Heart left ventricle (tissue), 16 donors: ENCODE measurements at regions not wholly inside any gene's neighbourhood (a gene's known extent, or its start where the extent isn't known, plus 50 kb on each side); places are given as distances from the start of the nearest gene placed in this dataset.

Experiments
- ATAC-seq, 4 donors: fragments of 200-7000 bp; cut with Tn5 transposase; one replicate each; pipeline ENCODE4 v1.9.1; 2020 to 2022; ENCODE audit warnings: moderate library complexity in 4 of 4, mild to moderate bottlenecking in 3 of 4, moderate number of reproducible peaks in 1 of 4
- DNase-seq, 5 donors: peaks; one replicate each; pipeline ENCODE4 v3.0.0-alpha.2; 2020
- H3K27ac ChIP-seq, 12 donors: fragments of 200-600 bp; sonication (generic) in 4 of 12; one replicate each; pipeline versions ENCODE4 v1.5.0 to v1.8.0; 2016 to 2022; ENCODE audit warnings: mild to moderate bottlenecking in 2 of 12
- H3K27me3 ChIP-seq, 9 donors: fragments of 200-600 bp; sonication (generic) in 2 of 9; one replicate each; pipeline versions ENCODE4 v1.5.1 to v1.8.0; 2016 to 2022; ENCODE audit warnings: mild to moderate bottlenecking in 3 of 9
- H3K36me3 ChIP-seq, 9 donors: fragments of 200-600 bp; sonication (generic) in 2 of 9; one replicate each; pipeline versions ENCODE4 v1.5.0 to v1.8.0; 2018 to 2022; ENCODE audit warnings: mild to moderate bottlenecking in 2 of 9
- H3K4me1 ChIP-seq, 12 donors: fragments of 200-600 bp; sonication (generic) in 4 of 12; one replicate each; pipeline versions ENCODE4 v1.5.0 to v1.8.0; 2016 to 2022; ENCODE audit warnings: mild to moderate bottlenecking in 3 of 12
- H3K4me3 ChIP-seq, 12 donors: fragments of 200-600 bp; sonication (generic) in 4 of 12; one replicate each; pipeline versions ENCODE4 v1.5.0 to v1.8.0; 2017 to 2022; ENCODE audit warnings: mild to moderate bottlenecking in 9 of 12, moderate library complexity in 4 of 12
- H3K9me3 ChIP-seq, 12 donors: fragments of 200-600 bp; sonication (generic) in 4 of 12; one replicate each; pipeline versions ENCODE4 v1.5.0 to v1.8.0; 2016 to 2022; ENCODE audit warnings: mild to moderate bottlenecking in 1 of 12
- CTCF ChIP-seq, 12 donors: fragments of 200-600 bp; sonication (generic) in 4 of 12; IDR thresholded peaks; one replicate each; pipeline versions ENCODE4 v1.5.0 to v1.8.0; 2018 to 2022; ENCODE audit warnings: antibody characterized with exemption in 12 of 12, mild to moderate bottlenecking in 5 of 12
- POLR2A ChIP-seq, 2 donors: fragments of 450-650 bp; IDR thresholded peaks; one replicate each; pipeline ENCODE4 v1.6.1; 2017; ENCODE audit warnings: antibody characterized with exemption in 2 of 2, mild to moderate bottlenecking in 2 of 2, moderate library complexity in 2 of 2
- WGBS, 4 donors: extraction: QIAGEN DNeasy Blood & Tissue Kit in 2 of 4; methylation state at CpG; one replicate each; pipeline versions ENCODE4 v1.1.5 to v1.1.7; 2013 to 2018; 5-methylcytosine and 5-hydroxymethylcytosine counted together
- intact Hi-C, 10 donors: fragments of 100-400 bp; cut with DNase I; formaldehyde crosslinking; loops; one replicate each; pipeline versions ENCODE4 v1.11.1 to v1.14.2; 2022
- donor health status: ischemic (EF 13 %, LVEDD 7.1; RV severe dilation, severe dysfunction).
- donor health status: healthy with polysubstance abuse.
- donor health status: DM: no; HTN: yes; CAD: no.
- donor health status: DM: no; HTN: no; CAD: no.
- donor health status: ischemic (EF 25% LVEDD 6.9; RV normal size, moderate dysfunction).
- donor health status: ischemic (EF 25% LVEDD 5.7; RV mildly dilated, moderate dysfunction).
- donor health status: healthy.
- donor health status: DM: yes; HTN: yes; CAD: no.
- donor health status: ischemic (EF 35%, LVEDD 5.7; RV mildly dilated, moderate dysfunction).
- donor health status: nonischemic (EF 11% LVEDD 7.7; RV severe dilation, severe dysfunction).
- donor health status: DM: yes; HTN: yes; CAD: no.
- donor health status: PGD.
- donor health status: ischemic (EF 29% LVEDD 5.4; RV normal size, mild dysfunction).
- donor health status: nonischemic (EF 23%, LVEDD 6.1; RV moderate dilation, normal function).

GRCh38 chr14:48970943-48971342 is 615.2 kb downstream of the RPS29 start:
- Histone ChIP-seq H3K36me3 (no peaks in the 10 kb centered on the region), H3K9me3 (peaks cover 0 to 5% (median 0%) of the 10 kb centered on the region in 12 donors), H3K27ac (no peak overlapping the region), H3K4me3 (no peak overlapping the region), H3K27me3 (no peaks in the 10 kb centered on the region), H3K4me1 (no peaks in the 10 kb centered on the region)
- no peak for DNase-seq
- ATAC-seq, result no peak
- TF ChIP-seq POLR2A (IDR thresholded peaks at IDR 0.05) (no peak), CTCF (IDR thresholded peaks at IDR 0.05) (no peak)
- intact Hi-C loops, result no loop called here

- no peak overlapping the region for H3K27ac ChIP-seq
- no peak overlapping the region for H3K4me3 ChIP-seq
- H3K27me3 ChIP-seq, result no peaks in the 10 kb centered on the region
- no peaks in the 10 kb centered on the region for H3K9me3 ChIP-seq
- TF ChIP-seq CTCF (IDR thresholded peaks at IDR 0.05) (no peak), POLR2A (IDR thresholded peaks at IDR 0.05) (no peak)
- ATAC-seq (no peak), DNase-seq (no peak)
- WGBS, 4 donors, result 50 to 57% (median 55%) methylated on average over 3 of the region's 3 CpGs
- H3K36me3 ChIP-seq, result no peaks in the 10 kb centered on the region
- intact Hi-C loops, result no loop called here
- no peaks in the 10 kb centered on the region for H3K4me1 ChIP-seq
Measured at GRCh38 chr14:48967419-48967818, 618.8 kb downstream of the RPS29 start.

- H3K36me3 ChIP-seq, result no peaks in the 10 kb centered on the region
- intact Hi-C loops, result no loop called here
- no peaks in the 10 kb centered on the region for H3K4me1 ChIP-seq
- 39 to 48% (median 44%) methylated on average over 3 of the region's 3 CpGs for WGBS, 4 donors
- TF ChIP-seq CTCF (IDR thresholded peaks at IDR 0.05) (no peak), POLR2A (IDR thresholded peaks at IDR 0.05) (no peak)
- no peak overlapping the region for H3K4me3 ChIP-seq
- H3K27me3 ChIP-seq, result no peaks in the 10 kb centered on the region
- no peak overlapping the region for H3K27ac ChIP-seq
- no peak for DNase-seq
- no peaks in the 10 kb centered on the region for H3K9me3 ChIP-seq
- no peak for ATAC-seq
Measured at GRCh38 chr14:48963231-48963790, 622.9 kb downstream of the RPS29 start.

GRCh38 chr14:48957486-48957885 is 628.7 kb downstream of the RPS29 start:
- H3K4me1 ChIP-seq, result no peaks in the 10 kb centered on the region
- intact Hi-C loops, result no loop called here
- no peaks in the 10 kb centered on the region for H3K27me3 ChIP-seq
- ATAC-seq (no peak), DNase-seq (no peak)
- 89 to 93% (median 92%) methylated on average over 5 of the region's 5 CpGs for WGBS, 4 donors
- no peaks in the 10 kb centered on the region for H3K36me3 ChIP-seq
- TF ChIP-seq CTCF (IDR thresholded peaks at IDR 0.05) (no peak), POLR2A (IDR thresholded peaks at IDR 0.05) (no peak)
- no peak overlapping the region for H3K4me3 ChIP-seq
- no peak overlapping the region for H3K27ac ChIP-seq
- H3K9me3 ChIP-seq, result no peaks in the 10 kb centered on the region
